MCF 10A (cell line): ENCODE measurements at regions not wholly inside any gene's neighbourhood (a gene's known extent, or its start where the extent isn't known, plus 50 kb on each side); places are given as distances from the start of the nearest gene placed in this dataset.
A peak's percentile ranks its signal among the peaks of the same experiment; 100 is the strongest.

ENCODE experiments used
- BruUV-seq: library from RNA; stranded (reverse); fragments of 400-500 nt; replicated peaks from 2 replicates; lab custom pipeline; 2021; lab: Mats Ljungman, UMichigan
- CTCF ChIA-PET: fragments of 300-600 bp; sonication (Branson Sonifier 250); formaldehyde crosslinking; extraction: SDS; loops from one replicate; lab custom pipeline; 2021; ENCODE audit warnings: antibody characterized with exemption, inconsistent platforms; lab: Yijun Ruan, JAX
- POLR2A ChIA-PET: fragments of 300-600, 350-650 bp; sonication (Branson Sonifier 250); formaldehyde crosslinking; extraction: SDS; loops from one replicate; lab custom pipeline; 2020; ENCODE audit warnings: antibody characterized with exemption, inconsistent platforms; lab: Yijun Ruan, JAX
- DNase-seq: peaks from one replicate; pipeline ENCODE4 v3.0.0-alpha.2; 2018; ENCODE audit not compliant: unreplicated experiment
- H3K27ac Mint-ChIP-seq: one replicate; pipeline ENCODE4 v1.8.0; 2022; ENCODE audit warnings: mild to moderate bottlenecking, low read depth, mixed read lengths; ENCODE audit not compliant: unreplicated experiment
- H3K27me3 Mint-ChIP-seq: one replicate; pipeline ENCODE4 v1.8.0; 2022; ENCODE audit warnings: mixed read lengths; ENCODE audit not compliant: insufficient read depth, unreplicated experiment
- H3K36me3 Mint-ChIP-seq: one replicate; pipeline ENCODE4 v1.8.0; 2022; ENCODE audit warnings: mild to moderate bottlenecking, moderate library complexity, mixed read lengths; ENCODE audit not compliant: insufficient read depth, unreplicated experiment
- H3K4me1 Mint-ChIP-seq: one replicate; pipeline ENCODE4 v1.8.0; 2022; ENCODE audit warnings: mixed read lengths; ENCODE audit not compliant: insufficient read depth, unreplicated experiment
- H3K4me3 Mint-ChIP-seq: one replicate; pipeline ENCODE4 v1.8.0; 2022; ENCODE audit warnings: mild to moderate bottlenecking, moderate library complexity, mixed read lengths; ENCODE audit not compliant: unreplicated experiment
- H3K9me3 Mint-ChIP-seq: one replicate; pipeline ENCODE4 v1.8.0; 2022; ENCODE audit warnings: mixed read lengths; ENCODE audit not compliant: unreplicated experiment
- CTCF ChIP-seq: fragments of 200-600 bp; IDR thresholded peaks from one replicate; pipeline ENCODE4 v1.8.0; 2022; ENCODE audit warnings: antibody characterized with exemption, mild to moderate bottlenecking; ENCODE audit not compliant: unreplicated experiment
- intact Hi-C: fragments of 100-400 bp; cut with micrococcal nuclease; formaldehyde crosslinking; loops from 2 replicates; pipeline ENCODE4 v1.14.1; 2022

- TF ChIP-seq CTCF, result no peak
- ChIA-PET CTCF (interaction anchor here (0.9 to 1.1 kb wide), 2 partner anchors 37 to 179 kb away, joined by 3 read pairs; no protein-coding TSS in a partner anchor), POLR2A (interaction anchor here (0.7 kb wide), 1 partner anchor 526 kb away, joined by 3 read pairs; no protein-coding TSS in a partner anchor)
- intact Hi-C loops, result no loop called here
- Mint-ChIP-seq H3K36me3 (no peaks in the 10 kb centered on the region), H3K4me3 (no peak overlapping the region), H3K9me3 (no peaks in the 10 kb centered on the region), H3K4me1 (peaks cover 33% of the 10 kb centered on the region), H3K27me3 (no peaks in the 10 kb centered on the region), H3K27ac (no peak overlapping the region)
- no TSS peak for BruUV-seq
- DNase-seq, result no peak
These were observed 307.0 kb upstream of the PTBP2 start for GRCh38 chr1:96414598-96414997.

- no peak for TF ChIP-seq CTCF
- H3K9me3 Mint-ChIP-seq, result no peaks in the 10 kb centered on the region
- no peaks in the 10 kb centered on the region for H3K27me3 Mint-ChIP-seq
- H3K36me3 Mint-ChIP-seq, result no peaks in the 10 kb centered on the region
- intact Hi-C loops, result loop anchor here (1.0 to 5.0 kb wide), 2 partner anchors 109 to 144 kb away; no protein-coding TSS in a partner anchor
- ChIA-PET POLR2A (interaction anchor here (1.0 kb wide), 1 partner anchor 46 kb away, joined by 3 read pairs; no protein-coding TSS in a partner anchor), CTCF (interaction anchor here (0.7 kb wide), 1 partner anchor 310 kb away, joined by 3 read pairs; no protein-coding TSS in a partner anchor)
- H3K4me1 Mint-ChIP-seq, result peaks cover 33% of the 10 kb centered on the region
- peak overlapping the region; percentile 84 for H3K27ac Mint-ChIP-seq
- peak; percentile 97 for DNase-seq
- no TSS peak for BruUV-seq
- H3K4me3 Mint-ChIP-seq, result peak overlapping the region; percentile 44
These were observed 305.4 kb upstream of the PTBP2 start for GRCh38 chr1:96416111-96416595.

DNA sequence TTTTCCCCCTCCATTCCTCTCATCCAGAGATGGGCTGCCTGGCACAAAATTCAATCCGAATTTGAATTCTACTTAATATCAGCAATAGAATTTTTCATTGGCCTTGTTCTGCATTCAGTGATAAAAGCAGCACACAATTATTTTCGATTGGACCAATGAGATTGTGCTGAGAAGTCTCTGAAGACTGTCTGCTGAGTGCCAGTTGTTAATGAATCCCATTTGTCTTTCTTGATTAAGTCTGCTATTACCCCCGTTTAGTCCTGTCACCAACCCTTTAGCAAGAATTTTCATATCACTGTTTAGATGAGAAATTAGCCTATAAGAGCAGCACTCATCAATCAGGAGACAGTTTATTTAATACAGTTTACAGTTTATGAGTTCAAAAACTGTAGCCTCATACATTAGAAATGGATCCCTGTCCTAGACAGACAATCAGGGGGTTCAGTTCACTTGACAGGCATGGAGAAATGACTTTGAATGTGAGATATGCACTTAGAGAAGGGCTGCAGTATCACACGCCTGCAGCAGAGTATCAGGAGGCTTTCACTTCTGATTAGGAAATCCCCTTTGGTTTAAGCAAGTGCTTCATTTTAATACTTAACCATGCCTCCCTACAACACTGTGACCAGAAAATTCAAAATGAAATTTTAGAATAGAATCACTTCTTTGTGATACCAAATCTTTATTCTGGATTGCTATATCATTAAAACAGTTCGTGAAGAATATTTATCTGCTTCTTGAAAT is 304.7 kb upstream of the PTBP2 start:
- Mint-ChIP-seq H3K9me3 (no peaks in the 10 kb centered on the region), H3K4me1 (peaks cover 33% of the 10 kb centered on the region), H3K27me3 (no peaks in the 10 kb centered on the region), H3K27ac (peak overlapping the region; percentile 84), H3K36me3 (no peaks in the 10 kb centered on the region), H3K4me3 (peak overlapping the region; percentile 44)
- POLR2A ChIA-PET, result interaction anchor here (1.0 kb wide), 1 partner anchor 47 kb away, joined by 3 read pairs; no protein-coding TSS in a partner anchor
- BruUV-seq, result no TSS peak
- TF ChIP-seq CTCF, result no peak
- CTCF ChIA-PET, result interaction anchor here (0.6 to 0.7 kb wide), 2 partner anchors 178 to 310 kb away, joined by 3 read pairs; no protein-coding TSS in a partner anchor
- intact Hi-C loops, result loop anchor here (1.0 to 5.0 kb wide), 2 partner anchors 110 to 143 kb away; no protein-coding TSS in a partner anchor
- peak; percentile 20 for DNase-seq

- CTCF ChIA-PET, result no interaction called here
- Mint-ChIP-seq H3K36me3 (no peaks in the 10 kb centered on the region), H3K4me1 (peaks cover 33% of the 10 kb centered on the region), H3K27me3 (no peaks in the 10 kb centered on the region), H3K4me3 (no peak overlapping the region), H3K9me3 (no peaks in the 10 kb centered on the region), H3K27ac (peak overlapping the region; percentile 35)
- POLR2A ChIA-PET, result no interaction called here
- BruUV-seq, result no TSS peak
- intact Hi-C loops, result loop anchor here (5.0 kb wide), 1 partner anchor 112 kb away; no protein-coding TSS in a partner anchor
- TF ChIP-seq CTCF, result no peak
- DNase-seq, result peak; percentile 63
These were observed 302.6 kb upstream of the PTBP2 start for GRCh38 chr1:96418969-96419368.
